ENCODE measurements at regions not wholly inside any gene's neighbourhood (a gene's known extent, or its start where the extent isn't known, plus 50 kb on each side); places are given as distances from the start of the nearest gene placed in this dataset.

GRCh38 chr6:2576499-2576898, 174.2 kb downstream of the MYLK4 start:
- TF ChIP-seq CTCF (IDR thresholded peaks at IDR 0.05) (no peak), POLR2A (IDR thresholded peaks at IDR 0.05) (no peak)
